ENCODE measurements at regions not wholly inside any gene's neighbourhood (a gene's known extent, or its start where the extent isn't known, plus 50 kb on each side); places are given as distances from the start of the nearest gene placed in this dataset.

DNA sequence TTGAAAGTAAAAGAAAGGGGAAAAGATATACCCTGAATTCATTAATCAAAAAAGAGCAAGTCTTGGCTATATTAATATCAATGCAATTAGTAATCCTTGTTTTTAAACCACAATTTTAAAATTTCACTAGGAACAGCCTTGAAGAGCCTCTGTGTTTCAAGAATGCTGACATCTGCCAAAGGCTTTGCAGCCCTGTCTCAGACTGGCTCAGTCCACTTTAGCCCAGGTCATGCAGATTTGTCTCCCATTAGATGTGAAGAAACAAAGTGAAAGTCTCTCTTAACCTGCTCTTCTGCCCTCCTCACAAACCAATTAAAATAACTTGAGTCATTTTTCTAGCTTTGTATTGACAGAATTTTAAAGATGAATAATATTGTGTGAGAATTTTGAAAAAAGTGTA, 102.7 kb upstream of the CARMIL1 start:
- TF ChIP-seq, protein P1, sequence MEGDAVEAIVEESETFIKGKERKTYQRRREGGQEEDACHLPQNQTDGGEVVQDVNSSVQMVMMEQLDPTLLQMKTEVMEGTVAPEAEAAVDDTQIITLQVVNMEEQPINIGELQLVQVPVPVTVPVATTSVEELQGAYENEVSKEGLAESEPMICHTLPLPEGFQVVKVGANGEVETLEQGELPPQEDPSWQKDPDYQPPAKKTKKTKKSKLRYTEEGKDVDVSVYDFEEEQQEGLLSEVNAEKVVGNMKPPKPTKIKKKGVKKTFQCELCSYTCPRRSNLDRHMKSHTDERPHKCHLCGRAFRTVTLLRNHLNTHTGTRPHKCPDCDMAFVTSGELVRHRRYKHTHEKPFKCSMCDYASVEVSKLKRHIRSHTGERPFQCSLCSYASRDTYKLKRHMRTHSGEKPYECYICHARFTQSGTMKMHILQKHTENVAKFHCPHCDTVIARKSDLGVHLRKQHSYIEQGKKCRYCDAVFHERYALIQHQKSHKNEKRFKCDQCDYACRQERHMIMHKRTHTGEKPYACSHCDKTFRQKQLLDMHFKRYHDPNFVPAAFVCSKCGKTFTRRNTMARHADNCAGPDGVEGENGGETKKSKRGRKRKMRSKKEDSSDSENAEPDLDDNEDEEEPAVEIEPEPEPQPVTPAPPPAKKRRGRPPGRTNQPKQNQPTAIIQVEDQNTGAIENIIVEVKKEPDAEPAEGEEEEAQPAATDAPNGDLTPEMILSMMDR (conservative IDR thresholded peaks at IDR 0.05 in 1 of 2, IDR thresholded peaks at IDR 0.05 in 1 of 2; ENCODE audit: extremely low read depth in 1 of 2, insufficient read depth in 1 of 2, low read depth in 1 of 2, low read length in 2 of 2) = no peak
- TF ChIP-seq EZH2 (IDR thresholded peaks at IDR 0.05; ENCODE audit: borderline replicate concordance, low read length) = no peak
